ENCODE measurements at regions not wholly inside any gene's neighbourhood (a gene's known extent, or its start where the extent isn't known, plus 50 kb on each side); places are given as distances from the start of the nearest gene placed in this dataset.

DNA sequence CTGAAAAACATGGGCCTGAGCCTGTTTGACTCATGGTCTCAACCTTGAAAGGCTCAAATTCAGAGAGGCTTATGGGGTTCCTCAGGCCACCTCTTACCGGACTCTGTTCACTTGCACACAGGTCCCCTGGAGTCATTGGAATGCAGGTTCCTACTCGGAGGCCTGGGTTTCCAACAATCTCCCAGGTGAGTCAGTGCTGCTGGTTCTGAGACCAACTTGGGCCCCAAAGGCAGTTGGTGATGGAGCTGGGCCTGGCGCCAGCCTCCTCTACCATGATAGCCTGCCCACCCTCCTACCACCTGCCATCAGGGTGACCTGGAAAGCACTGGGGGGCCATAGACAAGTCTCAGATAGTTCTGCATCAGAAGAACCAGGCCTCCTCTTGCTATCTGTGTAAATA lies 188.4 kb downstream of the RGS3 start:
- H3K4me3 ChIP-seq (ENCODE audit: low read depth, low read length) = no peak overlapping the region
- TF ChIP-seq, protein P1, sequence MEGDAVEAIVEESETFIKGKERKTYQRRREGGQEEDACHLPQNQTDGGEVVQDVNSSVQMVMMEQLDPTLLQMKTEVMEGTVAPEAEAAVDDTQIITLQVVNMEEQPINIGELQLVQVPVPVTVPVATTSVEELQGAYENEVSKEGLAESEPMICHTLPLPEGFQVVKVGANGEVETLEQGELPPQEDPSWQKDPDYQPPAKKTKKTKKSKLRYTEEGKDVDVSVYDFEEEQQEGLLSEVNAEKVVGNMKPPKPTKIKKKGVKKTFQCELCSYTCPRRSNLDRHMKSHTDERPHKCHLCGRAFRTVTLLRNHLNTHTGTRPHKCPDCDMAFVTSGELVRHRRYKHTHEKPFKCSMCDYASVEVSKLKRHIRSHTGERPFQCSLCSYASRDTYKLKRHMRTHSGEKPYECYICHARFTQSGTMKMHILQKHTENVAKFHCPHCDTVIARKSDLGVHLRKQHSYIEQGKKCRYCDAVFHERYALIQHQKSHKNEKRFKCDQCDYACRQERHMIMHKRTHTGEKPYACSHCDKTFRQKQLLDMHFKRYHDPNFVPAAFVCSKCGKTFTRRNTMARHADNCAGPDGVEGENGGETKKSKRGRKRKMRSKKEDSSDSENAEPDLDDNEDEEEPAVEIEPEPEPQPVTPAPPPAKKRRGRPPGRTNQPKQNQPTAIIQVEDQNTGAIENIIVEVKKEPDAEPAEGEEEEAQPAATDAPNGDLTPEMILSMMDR (conservative IDR thresholded peaks at IDR 0.05; ENCODE audit: low read depth, low read length) = no peak

DNA sequence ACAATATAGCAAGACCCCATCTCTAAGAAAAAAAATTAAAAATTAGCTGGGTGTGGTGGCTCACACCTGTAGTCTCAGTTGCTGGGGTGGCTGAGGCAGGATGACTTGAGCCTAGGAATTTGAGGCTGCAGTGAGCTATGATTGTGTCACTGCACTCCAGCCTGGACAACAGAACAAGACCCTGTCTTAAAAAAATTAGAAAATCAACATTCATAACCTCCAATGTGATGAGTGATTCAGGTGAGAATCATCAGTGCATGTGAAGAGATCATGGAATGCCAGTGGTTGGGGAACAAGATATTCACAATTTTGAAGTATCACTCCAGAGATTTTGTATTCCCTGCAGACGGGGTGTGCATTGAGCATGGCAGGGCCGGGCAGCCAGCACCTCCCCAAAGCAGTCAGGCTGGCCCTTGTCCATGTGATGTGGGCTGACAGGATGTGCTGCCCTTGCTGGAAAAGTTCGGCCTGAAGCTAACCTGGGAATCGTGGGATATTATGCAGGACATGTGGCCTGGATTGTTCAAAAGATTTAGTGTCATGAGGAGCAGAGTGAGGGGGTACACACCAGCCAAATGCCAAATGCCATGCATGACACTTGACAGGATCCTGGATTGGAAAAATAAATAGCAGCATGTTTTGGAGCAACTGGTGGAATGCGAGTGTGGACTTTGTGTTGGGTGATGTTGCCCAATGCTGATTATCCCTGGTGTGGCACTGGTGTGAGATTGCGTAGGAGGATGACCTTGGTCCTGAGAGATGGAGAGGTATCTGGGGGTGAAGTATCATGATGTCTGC lies 189.0 kb downstream of the RGS3 start:
- no peak for DNase-seq (ENCODE audit: low read depth)
- TF ChIP-seq, protein P1 (conservative IDR thresholded peaks at IDR 0.05; ENCODE audit: low read depth, low read length) = no peak
- no peak overlapping the region for H3K4me3 ChIP-seq (ENCODE audit: low read depth, low read length)

More for the DNA sequence above, 188.4 kb downstream of the RGS3 start:
- no peak for DNase-seq (ENCODE audit: low read depth)

DNA sequence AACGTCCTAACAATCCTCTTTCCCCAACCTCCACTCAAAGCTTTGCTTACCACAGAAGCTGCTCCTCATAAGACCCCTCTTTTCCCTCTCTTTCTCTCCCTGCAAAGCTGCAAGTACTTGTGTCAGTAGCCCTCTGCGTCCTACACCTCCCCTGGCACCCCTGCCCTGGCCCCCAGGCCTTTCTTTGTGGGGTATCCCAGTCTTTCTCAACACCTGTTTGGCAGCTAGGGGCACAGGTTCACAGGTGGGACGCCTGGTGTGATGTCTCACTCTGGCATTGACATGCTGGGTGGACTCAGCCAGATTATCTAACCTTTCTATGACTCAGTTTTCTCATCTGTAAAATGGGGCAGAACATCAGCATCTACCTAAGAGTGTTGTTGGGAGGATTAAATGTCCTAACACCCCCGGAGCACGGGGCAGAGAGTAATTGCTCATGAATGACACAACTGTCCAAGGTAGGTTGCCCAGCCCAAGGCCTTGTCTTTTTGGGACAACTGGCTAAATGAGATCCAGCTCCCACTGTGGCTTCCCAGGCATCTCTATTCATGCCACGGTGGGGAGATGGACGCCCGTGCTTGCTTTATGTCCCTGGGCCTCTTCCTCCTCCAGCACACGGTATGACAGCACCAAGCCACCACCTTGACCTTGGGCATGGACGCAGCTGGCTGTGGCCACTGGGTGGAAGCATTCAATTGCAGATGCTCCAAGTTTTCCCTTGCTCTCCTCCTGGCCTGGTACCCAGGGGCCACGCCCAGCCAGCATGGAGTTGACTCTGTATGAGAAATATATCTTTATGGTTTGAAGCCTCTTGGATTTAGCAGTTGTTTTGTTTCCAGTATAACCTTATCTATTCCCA lies 190.4 kb downstream of the RGS3 start:
- no peak overlapping the region for H3K4me3 ChIP-seq (ENCODE audit: low read depth, low read length)
- TF ChIP-seq, protein P1 (conservative IDR thresholded peaks at IDR 0.05; ENCODE audit: low read depth, low read length) = no peak
- no peak for DNase-seq (ENCODE audit: low read depth)

DNA sequence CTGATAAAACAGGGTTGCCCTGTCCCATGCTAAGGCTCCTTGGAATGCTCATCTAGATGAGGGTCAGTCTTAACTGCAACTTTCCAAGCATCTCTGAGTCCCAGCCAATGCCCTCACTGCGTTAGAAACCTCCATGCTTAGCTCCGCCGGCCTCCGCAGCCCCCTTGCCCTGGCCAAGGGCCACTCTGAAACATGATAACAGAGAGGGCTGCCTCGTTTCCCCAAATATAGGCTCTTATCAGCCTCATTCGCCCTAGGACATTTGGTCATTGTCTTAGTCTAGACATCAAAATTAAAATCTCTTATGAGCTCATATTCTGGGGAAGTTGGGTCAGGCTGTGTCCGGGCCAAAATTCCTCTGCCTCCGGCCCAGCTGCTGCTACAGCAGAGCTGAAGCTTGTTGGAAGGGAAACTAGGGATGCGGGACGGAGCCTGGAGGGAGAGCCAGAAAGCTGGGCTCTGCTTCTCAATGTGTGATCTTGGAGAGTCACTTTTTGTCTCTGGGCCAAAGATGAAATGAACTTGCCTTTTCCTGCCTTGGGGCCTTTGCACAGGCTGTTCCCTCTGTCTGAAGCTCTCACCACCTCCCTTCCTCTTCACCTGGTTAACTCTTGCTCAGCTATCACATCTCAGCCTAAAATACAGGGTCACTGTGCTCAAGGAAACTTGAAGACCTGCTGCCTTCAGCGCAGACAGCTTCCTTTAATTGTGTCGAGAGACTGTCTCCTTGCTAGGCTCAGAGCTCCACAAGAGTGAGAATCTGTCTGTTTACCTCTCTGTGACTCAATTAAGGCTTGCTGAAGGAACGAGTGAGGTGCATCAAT lies 191.3 kb downstream of the RGS3 start:
- TF ChIP-seq, protein P1 (conservative IDR thresholded peaks at IDR 0.05; ENCODE audit: low read depth, low read length) = no peak
- H3K4me3 ChIP-seq (ENCODE audit: low read depth, low read length) = no peak overlapping the region
- no peak for DNase-seq (ENCODE audit: low read depth)

DNA sequence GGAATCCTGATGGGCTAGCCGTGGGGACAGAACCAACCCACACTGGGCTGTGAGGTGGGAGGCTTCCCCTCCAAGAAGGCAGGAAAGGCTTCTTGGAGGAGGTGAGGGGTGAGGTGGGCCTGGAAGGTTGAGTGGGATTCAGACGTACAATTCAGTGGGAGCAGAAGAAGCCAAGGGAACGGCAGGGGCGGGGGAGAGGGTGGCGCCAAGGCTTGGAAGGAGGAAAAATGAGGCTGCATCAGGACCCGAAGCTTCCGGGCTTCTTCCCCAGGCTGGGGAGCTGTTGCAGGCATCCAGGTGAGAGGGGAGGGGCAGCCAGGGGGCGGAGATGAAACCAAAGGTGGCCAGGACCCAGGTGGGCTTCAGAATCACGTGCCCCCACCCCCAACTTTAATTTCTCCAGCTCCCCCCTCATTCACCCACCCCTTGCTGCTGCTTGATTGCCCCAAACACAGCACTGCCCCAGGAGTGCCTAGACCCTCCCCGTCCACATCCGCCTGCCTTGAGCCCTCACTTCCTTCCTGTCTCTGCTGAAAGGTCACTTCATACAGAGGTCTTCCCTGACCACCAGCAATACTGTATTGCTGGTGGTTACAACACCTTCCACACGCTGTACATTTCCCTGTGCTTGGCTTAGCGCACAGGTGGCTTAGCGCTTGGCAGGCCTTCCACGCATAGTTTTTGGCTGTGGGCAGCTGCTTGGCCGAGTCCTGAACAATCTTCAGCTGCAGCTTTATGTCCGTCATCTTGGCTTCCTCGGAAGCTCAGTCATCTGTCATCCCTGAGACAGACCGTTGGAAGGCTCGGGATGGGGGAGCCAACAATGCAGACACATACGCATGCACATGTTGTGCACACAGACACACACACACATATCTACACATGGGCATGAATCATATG lies 193.5 kb downstream of the RGS3 start:
- DNase-seq (ENCODE audit: low read depth) = no peak

More for the DNA sequence above, 193.5 kb downstream of the RGS3 start:
- no peak overlapping the region for H3K4me3 ChIP-seq (ENCODE audit: low read depth, low read length)
- TF ChIP-seq, protein P1 (conservative IDR thresholded peaks at IDR 0.05; ENCODE audit: low read depth, low read length) = no peak

All from epithelial cell of proximal tubule (primary cell).